Smooth muscle cell (in vitro differentiated cells): ENCODE measurements at regions not wholly inside any gene's neighbourhood (a gene's known extent, or its start where the extent isn't known, plus 50 kb on each side); places are given as distances from the start of the nearest gene placed in this dataset.

Experiments used
- DNase-seq: peaks from one replicate; lab custom pipeline; 2025; ENCODE audit not compliant: unreplicated experiment; lab: John Stamatoyannopoulos, UW
- H2AFZ ChIP-seq: fragments of 200-600 bp; sonication (generic); 2 replicates; pipeline ENCODE4 v1.6.0; 2016; ENCODE audit warnings: antibody characterized with exemption, low read depth, mild to moderate bottlenecking
- H3F3A ChIP-seq: fragments of 200-600 bp; sonication (generic); 2 replicates; pipeline ENCODE4 v1.6.0; 2017; ENCODE audit warnings: antibody characterized with exemption, low read depth
- H3K27ac ChIP-seq: fragments of 200-600 bp; sonication (generic); 2 replicates; pipeline ENCODE4 v1.5.1; 2016; ENCODE audit warnings: low read depth, mild to moderate bottlenecking
- H3K27me3 ChIP-seq: fragments of 200-600 bp; sonication (generic); 2 replicates; pipeline ENCODE4 v1.6.1; 2016; ENCODE audit warnings: low read depth, mild to moderate bottlenecking
- H3K36me3 ChIP-seq: fragments of 200-600 bp; sonication (generic); 2 replicates; pipeline ENCODE4 v1.5.1; 2016; ENCODE audit warnings: low read depth
- H3K4me1 ChIP-seq: fragments of 200-600 bp; sonication (generic); 2 replicates; pipeline ENCODE4 v1.5.1; 2016; ENCODE audit warnings: low read depth
- H3K4me2 ChIP-seq: fragments of 200-600 bp; sonication (generic); 2 replicates; pipeline ENCODE4 v1.6.0; 2016; ENCODE audit warnings: mild to moderate bottlenecking
- H3K4me3 ChIP-seq: fragments of 200-600 bp; sonication (generic); 2 replicates; pipeline ENCODE4 v1.5.1; 2016; ENCODE audit warnings: mild to moderate bottlenecking
- H3K79me2 ChIP-seq: fragments of 200-600 bp; sonication (generic); 2 replicates; pipeline ENCODE4 v1.6.0; 2016; ENCODE audit warnings: low read depth, mild to moderate bottlenecking
- H3K9ac ChIP-seq: fragments of 200-600 bp; sonication (generic); 2 replicates; pipeline ENCODE4 v1.6.0; 2016; ENCODE audit warnings: low read depth
- H3K9me3 ChIP-seq: fragments of 200-600 bp; sonication (generic); replicated peaks from 2 replicates; pipeline ENCODE4 v1.5.1; 2016; ENCODE audit warnings: low read depth
- H4K20me1 ChIP-seq: fragments of 200-600 bp; sonication (generic); 2 replicates; pipeline ENCODE4 v1.6.0; 2016; ENCODE audit warnings: low read depth
- CTCF ChIP-seq: fragments of 200-600 bp; sonication (generic); IDR thresholded peaks from 2 replicates; pipeline ENCODE4 v1.5.1; 2017; ENCODE audit warnings: borderline replicate concordance, mild to moderate bottlenecking, antibody characterized with exemption; ENCODE audit not compliant: insufficient read depth, poor library complexity, severe bottlenecking
- WGBS: methylation state at CpG from one replicate; pipeline ENCODE4 v1.1.7; 2016; ENCODE audit warnings: low lambda C conversion rate; 5-methylcytosine and 5-hydroxymethylcytosine counted together

- Histone ChIP-seq H4K20me1 (no peaks in the 10 kb centered on the region), H3K36me3 (no peaks in the 10 kb centered on the region), H2AFZ (no peak overlapping the region), H3K27me3 (no peaks in the 10 kb centered on the region), H3K79me2 (no peaks in the 10 kb centered on the region), H3K4me2 (no peak overlapping the region), H3K27ac (no peak overlapping the region), H3K4me3 (no peak overlapping the region), H3K9ac (no peak overlapping the region), H3K4me1 (no peaks in the 10 kb centered on the region), H3K9me3 (no peaks in the 10 kb centered on the region), H3F3A (no peaks in the 10 kb centered on the region)
- 86% methylated on average over 17 of the region's 17 CpGs for WGBS
- no peak for DNase-seq
- TF ChIP-seq CTCF: no peak
Measured at GRCh38 chr22:48905206-48905975, 922.3 kb downstream of the BRD1 start.

GRCh38 chr22:48902983-48903650 is 924.6 kb downstream of the BRD1 start:
- 87% methylated on average over 25 of the region's 25 CpGs for WGBS
- no peaks in the 10 kb centered on the region for H3K36me3 ChIP-seq
- H4K20me1 ChIP-seq: no peaks in the 10 kb centered on the region

GRCh38 chr22:48902001-48902869 is 925.4 kb downstream of the BRD1 start:
- no peaks in the 10 kb centered on the region for H3K79me2 ChIP-seq
- H3K27me3 ChIP-seq: no peaks in the 10 kb centered on the region
- H3K4me3 ChIP-seq: no peak overlapping the region
- no peak overlapping the region for H3K27ac ChIP-seq
- no peak for TF ChIP-seq CTCF
- no peak overlapping the region for H2AFZ ChIP-seq
- H3F3A ChIP-seq: no peaks in the 10 kb centered on the region
- H3K9ac ChIP-seq: no peak overlapping the region
- DNase-seq: no peak
- 92% methylated on average over 33 of the region's 37 CpGs for WGBS
- H4K20me1 ChIP-seq: no peaks in the 10 kb centered on the region
- no peaks in the 10 kb centered on the region for H3K36me3 ChIP-seq
- no peaks in the 10 kb centered on the region for H3K9me3 ChIP-seq
- no peaks in the 10 kb centered on the region for H3K4me1 ChIP-seq
- no peak overlapping the region for H3K4me2 ChIP-seq

More at GRCh38 chr22:48902983-48903650, 924.6 kb downstream of the BRD1 start:
- Histone ChIP-seq H3K4me1 (no peaks in the 10 kb centered on the region), H3K4me2 (no peak overlapping the region), H2AFZ (no peak overlapping the region), H3K4me3 (no peak overlapping the region), H3K9ac (no peak overlapping the region), H3K27ac (no peak overlapping the region), H3K27me3 (no peaks in the 10 kb centered on the region), H3F3A (no peaks in the 10 kb centered on the region), H3K79me2 (no peaks in the 10 kb centered on the region), H3K9me3 (no peaks in the 10 kb centered on the region)
- TF ChIP-seq CTCF: no peak
- DNase-seq: no peak
